Liver (tissue), 3 donors: ENCODE measurements at regions not wholly inside any gene's neighbourhood (a gene's known extent, or its start where the extent isn't known, plus 50 kb on each side); places are given as distances from the start of the nearest gene placed in this dataset.

Source experiments
- ATF3 ChIP-seq: IDR thresholded peaks from 2 replicates; pipeline ENCODE4 v1.6.1; 2016; ENCODE audit warnings: antibody characterized with exemption
- CTCF ChIP-seq: fragments of 150-350 bp; IDR thresholded peaks from 2 replicates; pipeline ENCODE4 v1.5.1; 2017; ENCODE audit warnings: improper control_type of control experiment, low read depth, low read length; ENCODE audit not compliant: missing input control
- FOXA1 ChIP-seq: IDR thresholded peaks from 2 replicates; pipeline ENCODE4 v1.6.1; 2016; ENCODE audit warnings: antibody characterized with exemption
- GABPA ChIP-seq, 2 donors: IDR thresholded peaks in 1 of 2; conservative IDR thresholded peaks in 1 of 2; 2 replicates each; pipeline ENCODE4 v1.6.1; 2016; ENCODE audit warnings: antibody characterized with exemption in 2 of 2, mild to moderate bottlenecking in 1 of 2, moderate library complexity in 1 of 2
- MAX ChIP-seq: IDR thresholded peaks from 2 replicates; pipeline ENCODE4 v1.6.1; 2016; ENCODE audit warnings: antibody characterized with exemption
- RAD21 ChIP-seq, 2 donors: IDR thresholded peaks; 2 replicates each; pipeline ENCODE4 v1.6.1; 2016; ENCODE audit warnings: antibody characterized with exemption in 2 of 2, mild to moderate bottlenecking in 2 of 2
- REST ChIP-seq: IDR thresholded peaks from 2 replicates; pipeline ENCODE4 v1.6.1; 2016; ENCODE audit warnings: antibody characterized with exemption, mild to moderate bottlenecking
- RXRA ChIP-seq, 2 donors: IDR thresholded peaks; 2 replicates each; pipeline ENCODE4 v1.6.1; 2017 to 2018; ENCODE audit warnings: antibody characterized with exemption in 2 of 2, mild to moderate bottlenecking in 1 of 2
- TAF1 ChIP-seq: conservative IDR thresholded peaks from 2 replicates; pipeline ENCODE4 v1.6.1; 2016; ENCODE audit warnings: antibody characterized with exemption, mild to moderate bottlenecking
- YY1 ChIP-seq: IDR thresholded peaks from 2 replicates; pipeline ENCODE4 v1.6.1; 2016; ENCODE audit warnings: antibody characterized with exemption, mild to moderate bottlenecking
- donor health status: healthy.
- donor health status: healthy.

GRCh38 chr2:58865436-58865835 is 624.3 kb upstream of the FANCL start:
- TF ChIP-seq CTCF: no peak
- TF ChIP-seq ATF3: no peak
- no peak for TF ChIP-seq MAX
- no peak for TF ChIP-seq RAD21 (IDR thresholded peaks at IDR 0.05)
- TF ChIP-seq REST: no peak
- TF ChIP-seq RXRA (IDR thresholded peaks at IDR 0.05): no peak
- no peak for TF ChIP-seq FOXA1
- TF ChIP-seq TAF1: no peak
- no peak for TF ChIP-seq GABPA (IDR thresholded peaks at IDR 0.05 in 1 of 2, conservative IDR thresholded peaks at IDR 0.05 in 1 of 2)
- TF ChIP-seq YY1: no peak
